Ishikawa (cell line): ENCODE measurements at regions not wholly inside any gene's neighbourhood (a gene's known extent, or its start where the extent isn't known, plus 50 kb on each side); places are given as distances from the start of the nearest gene placed in this dataset.

ENCODE experiments used
- CEBPB ChIP-seq: IDR thresholded peaks from 2 replicates; pipeline ENCODE4 v1.6.1; 2012
- CREB1 ChIP-seq: IDR thresholded peaks from 2 replicates; pipeline ENCODE4 v1.6.1; 2012; ENCODE audit warnings: low read depth
- EGR1 ChIP-seq: IDR thresholded peaks from 2 replicates; pipeline ENCODE4 v1.6.1; 2012
- EP300 ChIP-seq: IDR thresholded peaks from 2 replicates; pipeline ENCODE4 v1.6.1; 2012; ENCODE audit warnings: borderline replicate concordance
- FOXM1 ChIP-seq: IDR thresholded peaks from 2 replicates; pipeline ENCODE4 v1.6.1; 2012; ENCODE audit warnings: low read depth, borderline replicate concordance
- NFIC ChIP-seq: IDR thresholded peaks from 2 replicates; pipeline ENCODE4 v1.6.1; 2012
- RAD21 ChIP-seq: IDR thresholded peaks from 2 replicates; pipeline ENCODE4 v1.6.1; 2012; ENCODE audit warnings: low read depth
- TAF1 ChIP-seq: IDR thresholded peaks from 2 replicates; pipeline ENCODE4 v1.6.1; 2012; ENCODE audit warnings: low read depth, mild to moderate bottlenecking
- TCF12 ChIP-seq: IDR thresholded peaks from 2 replicates; pipeline ENCODE4 v1.6.1; 2012; ENCODE audit warnings: low read depth
- TEAD4 ChIP-seq: IDR thresholded peaks from 2 replicates; pipeline ENCODE4 v1.6.1; 2012
- YY1 ChIP-seq: IDR thresholded peaks from 2 replicates; pipeline ENCODE4 v1.6.1; 2012; ENCODE audit warnings: low read depth
- ZBTB7A ChIP-seq: IDR thresholded peaks from 2 replicates; pipeline ENCODE4 v1.6.1; 2012; ENCODE audit warnings: low read depth
- TF ChIP-seq, protein P1 (sequence below): IDR thresholded peaks from 2 replicates; pipeline ENCODE4 v1.6.1; 2012
- TF ChIP-seq, protein P2 (sequence below): IDR thresholded peaks from 2 replicates; pipeline ENCODE4 v1.6.1; 2012; ENCODE audit warnings: low read depth, mild to moderate bottlenecking
- TF ChIP-seq, protein P3 (sequence below): IDR thresholded peaks from 2 replicates; pipeline ENCODE4 v1.6.1; 2012

DNA sequence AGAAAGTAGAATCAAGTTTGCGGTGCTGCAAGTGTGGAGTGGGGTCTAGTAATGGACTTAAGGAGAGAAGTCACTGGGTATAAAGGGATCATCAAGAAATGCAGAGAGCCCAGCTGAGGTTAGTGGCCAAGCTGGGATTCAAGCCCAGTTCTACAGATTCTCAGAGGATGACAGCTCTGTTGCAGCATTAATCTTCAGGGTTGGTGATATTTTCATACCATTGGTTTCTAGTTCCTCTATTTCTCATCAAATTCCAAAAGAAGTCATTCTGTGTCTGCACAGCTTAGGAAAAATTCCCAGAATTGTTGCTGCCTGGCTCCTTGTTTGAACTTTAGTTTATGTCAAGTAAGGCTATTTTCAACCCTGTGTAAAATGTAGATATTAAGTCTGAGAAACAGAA, 169.5 kb upstream of the NTF3 start:
- TF ChIP-seq, protein P1, sequence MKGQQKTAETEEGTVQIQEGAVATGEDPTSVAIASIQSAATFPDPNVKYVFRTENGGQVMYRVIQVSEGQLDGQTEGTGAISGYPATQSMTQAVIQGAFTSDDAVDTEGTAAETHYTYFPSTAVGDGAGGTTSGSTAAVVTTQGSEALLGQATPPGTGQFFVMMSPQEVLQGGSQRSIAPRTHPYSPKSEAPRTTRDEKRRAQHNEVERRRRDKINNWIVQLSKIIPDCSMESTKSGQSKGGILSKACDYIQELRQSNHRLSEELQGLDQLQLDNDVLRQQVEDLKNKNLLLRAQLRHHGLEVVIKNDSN, result no peak
- TF ChIP-seq RAD21 (no peak), TCF12 (no peak), TEAD4 (no peak), FOXM1 (no peak), EGR1 (no peak), CEBPB (no peak)

DNA sequence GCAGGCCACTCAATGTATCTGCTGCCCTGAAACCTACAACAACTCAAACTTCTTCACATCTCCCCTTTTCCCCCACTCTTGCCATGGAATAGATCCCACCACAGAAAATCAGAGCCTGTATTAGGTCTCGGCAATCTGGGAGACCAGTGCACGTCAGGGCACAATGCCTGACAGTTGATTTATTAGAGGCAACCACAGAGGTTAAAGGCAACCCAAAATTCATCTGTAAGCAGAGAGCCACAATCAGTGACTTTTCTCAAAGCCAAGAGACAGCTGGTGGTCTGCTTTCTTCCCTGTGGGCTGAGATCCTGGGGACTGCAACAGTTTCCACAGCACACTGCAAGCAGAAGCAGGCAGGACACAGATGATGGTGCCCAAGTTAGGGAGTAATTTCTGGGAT, 169.0 kb upstream of the NTF3 start:
- TF ChIP-seq RAD21 (no peak), TCF12 (no peak), CREB1 (no peak), ZBTB7A (no peak), TAF1 (no peak)
- TF ChIP-seq, protein P2, sequence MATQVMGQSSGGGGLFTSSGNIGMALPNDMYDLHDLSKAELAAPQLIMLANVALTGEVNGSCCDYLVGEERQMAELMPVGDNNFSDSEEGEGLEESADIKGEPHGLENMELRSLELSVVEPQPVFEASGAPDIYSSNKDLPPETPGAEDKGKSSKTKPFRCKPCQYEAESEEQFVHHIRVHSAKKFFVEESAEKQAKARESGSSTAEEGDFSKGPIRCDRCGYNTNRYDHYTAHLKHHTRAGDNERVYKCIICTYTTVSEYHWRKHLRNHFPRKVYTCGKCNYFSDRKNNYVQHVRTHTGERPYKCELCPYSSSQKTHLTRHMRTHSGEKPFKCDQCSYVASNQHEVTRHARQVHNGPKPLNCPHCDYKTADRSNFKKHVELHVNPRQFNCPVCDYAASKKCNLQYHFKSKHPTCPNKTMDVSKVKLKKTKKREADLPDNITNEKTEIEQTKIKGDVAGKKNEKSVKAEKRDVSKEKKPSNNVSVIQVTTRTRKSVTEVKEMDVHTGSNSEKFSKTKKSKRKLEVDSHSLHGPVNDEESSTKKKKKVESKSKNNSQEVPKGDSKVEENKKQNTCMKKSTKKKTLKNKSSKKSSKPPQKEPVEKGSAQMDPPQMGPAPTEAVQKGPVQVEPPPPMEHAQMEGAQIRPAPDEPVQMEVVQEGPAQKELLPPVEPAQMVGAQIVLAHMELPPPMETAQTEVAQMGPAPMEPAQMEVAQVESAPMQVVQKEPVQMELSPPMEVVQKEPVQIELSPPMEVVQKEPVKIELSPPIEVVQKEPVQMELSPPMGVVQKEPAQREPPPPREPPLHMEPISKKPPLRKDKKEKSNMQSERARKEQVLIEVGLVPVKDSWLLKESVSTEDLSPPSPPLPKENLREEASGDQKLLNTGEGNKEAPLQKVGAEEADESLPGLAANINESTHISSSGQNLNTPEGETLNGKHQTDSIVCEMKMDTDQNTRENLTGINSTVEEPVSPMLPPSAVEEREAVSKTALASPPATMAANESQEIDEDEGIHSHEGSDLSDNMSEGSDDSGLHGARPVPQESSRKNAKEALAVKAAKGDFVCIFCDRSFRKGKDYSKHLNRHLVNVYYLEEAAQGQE, result no peak
- TF ChIP-seq, protein P1, result no peak
- TF ChIP-seq, protein P3, sequence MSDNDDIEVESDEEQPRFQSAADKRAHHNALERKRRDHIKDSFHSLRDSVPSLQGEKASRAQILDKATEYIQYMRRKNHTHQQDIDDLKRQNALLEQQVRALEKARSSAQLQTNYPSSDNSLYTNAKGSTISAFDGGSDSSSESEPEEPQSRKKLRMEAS, result no peak

DNA sequence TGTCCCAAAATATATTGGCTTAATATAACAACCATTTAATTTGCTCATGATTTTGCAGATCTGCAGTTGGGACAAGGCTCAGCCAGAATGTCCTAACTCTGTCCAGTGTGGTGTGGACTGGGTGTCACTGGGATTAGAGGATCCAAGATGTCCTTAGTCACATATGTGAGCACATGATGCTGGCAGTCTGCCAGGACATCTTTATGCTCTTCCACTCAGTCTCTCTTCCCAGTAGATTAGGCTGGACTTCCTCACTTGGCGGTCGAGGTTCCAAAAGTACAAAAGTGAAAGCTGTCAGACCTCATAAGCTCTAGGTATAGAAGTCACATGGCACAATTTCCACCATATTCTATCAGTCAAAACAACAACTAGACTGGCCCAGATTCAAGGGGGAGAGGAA, 167.9 kb upstream of the NTF3 start:
- TF ChIP-seq YY1 (no peak), EGR1 (no peak), FOXM1 (no peak), CREB1 (no peak), RAD21 (no peak), TAF1 (no peak)
- TF ChIP-seq, protein P3, result no peak
- TF ChIP-seq, protein P1, result no peak

DNA sequence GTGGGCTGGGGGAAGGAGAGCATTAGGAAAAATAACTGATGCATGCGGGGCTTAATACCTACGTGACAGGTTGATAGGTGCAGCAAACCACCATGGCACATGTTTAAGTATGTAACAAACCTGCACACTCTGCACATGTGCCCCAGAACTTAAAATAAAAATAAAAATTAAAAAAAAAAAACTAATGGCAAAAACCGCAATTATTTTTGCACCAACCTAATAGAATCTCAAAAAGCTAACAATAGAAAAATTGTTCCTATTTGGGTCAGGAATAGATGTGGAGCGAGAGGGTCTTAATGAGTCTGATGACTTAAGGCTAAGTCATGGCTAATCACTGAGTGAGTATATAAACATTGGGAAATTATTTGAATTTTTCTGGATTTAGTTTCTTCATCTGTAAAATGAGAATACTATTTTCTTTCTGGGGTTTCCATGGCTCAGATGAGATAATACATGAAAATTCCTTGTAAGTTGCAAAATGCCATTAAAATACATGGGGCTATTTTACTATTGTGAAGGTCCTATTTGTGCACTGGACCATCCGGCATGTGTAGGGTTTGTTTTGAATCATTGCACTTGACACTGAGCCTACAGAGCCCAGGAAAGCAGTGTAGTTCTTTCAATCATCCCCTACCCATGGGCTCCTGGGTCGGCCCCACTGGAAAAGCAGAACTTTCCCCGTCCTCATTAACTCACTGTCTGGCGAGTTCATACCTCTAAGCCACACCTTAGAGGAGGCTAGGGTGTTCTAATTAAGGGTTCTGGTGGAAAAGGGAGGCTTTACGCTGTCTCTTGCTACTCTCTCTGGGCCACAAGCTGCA, 164.1 kb upstream of the NTF3 start:
- no peak for TF ChIP-seq CREB1
- TF ChIP-seq NFIC, result no peak
- no peak for TF ChIP-seq ZBTB7A
- TF ChIP-seq CEBPB, result no peak
- TF ChIP-seq, protein P3, result no peak
- TF ChIP-seq EGR1, result no peak
- TF ChIP-seq TEAD4, result no peak
- TF ChIP-seq RAD21, result no peak
- TF ChIP-seq YY1, result no peak

DNA sequence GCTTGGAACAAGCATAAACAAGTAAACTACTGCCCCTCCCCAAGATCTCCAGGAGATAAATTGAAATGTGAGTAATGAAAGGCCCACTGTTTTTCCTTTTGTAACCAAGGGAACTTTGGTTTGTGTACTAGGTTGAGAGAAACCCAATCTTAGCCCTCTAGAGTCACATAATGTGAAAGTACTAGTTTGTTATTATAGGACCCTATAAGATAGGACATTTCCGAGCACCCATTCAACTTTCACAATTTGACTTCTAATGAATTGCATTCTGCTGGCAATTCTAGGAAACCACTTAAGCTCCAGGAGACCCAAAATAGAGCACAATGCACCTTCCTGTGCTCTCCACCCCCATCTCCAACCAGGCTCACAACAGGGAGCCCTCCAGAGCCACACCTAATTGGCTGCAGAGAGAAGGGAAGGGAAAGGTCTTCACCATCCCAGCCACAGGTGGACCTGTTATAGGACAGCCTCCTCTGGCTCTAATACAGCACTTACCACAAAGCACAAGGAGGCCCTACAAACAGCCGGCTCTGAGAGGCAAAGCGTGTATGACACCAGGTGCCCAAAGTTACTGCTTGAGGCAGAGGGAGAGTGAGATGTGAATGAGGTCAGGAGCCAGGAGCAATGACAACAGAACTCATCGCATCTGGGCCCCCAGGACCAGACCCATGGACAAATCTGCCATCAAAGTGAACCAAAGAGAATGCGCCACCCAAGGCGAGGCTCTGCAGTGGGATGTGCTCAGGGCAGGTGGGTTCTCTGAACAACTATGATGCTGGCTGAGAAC, 163.3 kb upstream of the NTF3 start:
- TF ChIP-seq EGR1 (no peak), EP300 (no peak), CEBPB (no peak)

DNA sequence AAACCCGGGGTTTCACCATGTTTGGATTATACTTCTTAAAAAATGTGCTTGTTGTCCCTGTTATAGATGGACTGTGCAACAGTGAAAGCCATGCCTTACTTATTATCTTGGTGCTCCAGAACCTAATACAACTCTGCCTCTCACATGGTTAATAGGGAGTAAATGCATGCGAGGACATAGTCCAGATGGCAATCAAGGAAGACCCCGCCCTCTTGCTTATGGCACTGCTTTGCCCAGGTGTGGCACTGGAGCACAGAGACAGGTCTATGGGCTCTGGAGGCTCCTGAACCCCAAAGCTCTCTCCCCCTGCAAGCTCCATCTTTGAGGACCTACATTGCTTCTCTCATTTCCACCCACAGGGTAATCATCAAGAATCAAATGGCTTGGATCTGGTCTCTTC, 162.1 kb upstream of the NTF3 start:
- TF ChIP-seq TEAD4 (no peak), RAD21 (no peak), FOXM1 (no peak), NFIC (no peak), EP300 (no peak), TCF12 (no peak), EGR1 (no peak), CEBPB (no peak), YY1 (no peak), TAF1 (no peak), CREB1 (no peak)
- TF ChIP-seq, protein P2, result no peak
- TF ChIP-seq, protein P3, result no peak
